GM23338 (cell line): ENCODE measurements at regions not wholly inside any gene's neighbourhood (a gene's known extent, or its start where the extent isn't known, plus 50 kb on each side); places are given as distances from the start of the nearest gene placed in this dataset.

Source experiments
- ATAC-seq: fragments of 200-7000 bp; cut with Tn5 transposase; 3 replicates; pipeline ENCODE4 v1.9.1; 2020
- DNase-seq: peaks from one replicate; pipeline ENCODE4 v3.0.0-alpha.2; 2015; ENCODE audit warnings: low spot score
- H2AFZ ChIP-seq: fragments of 200-600 bp; sonication (generic); 2 replicates; pipeline ENCODE4 v1.8.0; 2016; ENCODE audit warnings: antibody characterized with exemption, mild to moderate bottlenecking, moderate library complexity
- H3F3A ChIP-seq: fragments of 200-600 bp; sonication (generic); replicated peaks from 2 replicates; pipeline ENCODE4 v1.8.0; 2017; ENCODE audit warnings: antibody characterized with exemption, mixed run types, low read depth
- H3K27ac ChIP-seq: fragments of 200-600 bp; sonication (generic); 2 replicates; pipeline ENCODE4 v1.6.1; 2016; ENCODE audit warnings: low read depth
- H3K27me3 ChIP-seq: fragments of 200-600 bp; sonication (generic); 2 replicates; pipeline ENCODE4 v1.8.0; 2016; ENCODE audit warnings: mild to moderate bottlenecking, mixed run types, moderate library complexity; ENCODE audit not compliant: insufficient read depth
- H3K36me3 ChIP-seq: fragments of 200-600 bp; sonication (generic); 2 replicates; pipeline ENCODE4 v1.8.0; 2016; ENCODE audit warnings: mild to moderate bottlenecking; ENCODE audit not compliant: insufficient read depth
- H3K4me1 ChIP-seq: fragments of 200-600 bp; sonication (generic); 2 replicates; pipeline ENCODE4 v1.8.0; 2016; ENCODE audit warnings: mild to moderate bottlenecking, moderate library complexity; ENCODE audit not compliant: insufficient read depth
- H3K4me2 ChIP-seq: fragments of 200-600 bp; sonication (generic); 2 replicates; pipeline ENCODE4 v1.7.1; 2017; ENCODE audit warnings: mixed run types
- H3K4me3 ChIP-seq: fragments of 200-600 bp; sonication (generic); 2 replicates; pipeline ENCODE4 v1.6.1; 2016; ENCODE audit warnings: mixed run types
- H3K79me2 ChIP-seq: fragments of 200-600 bp; sonication (generic); replicated peaks from 2 replicates; pipeline ENCODE4 v1.8.0; 2017; ENCODE audit warnings: mild to moderate bottlenecking; ENCODE audit not compliant: insufficient read depth
- H3K9me2 ChIP-seq: fragments of 200-600 bp; sonication (generic); 2 replicates; pipeline ENCODE4 v1.8.0; 2017; ENCODE audit not compliant: insufficient read depth
- H4K20me1 ChIP-seq: fragments of 200-600 bp; sonication (generic); replicated peaks from 2 replicates; pipeline ENCODE4 v1.8.0; 2017; ENCODE audit warnings: mild to moderate bottlenecking; ENCODE audit not compliant: insufficient read depth
- H3K27ac Mint-ChIP-seq: 2 replicates; pipeline ENCODE4 v1.8.0; 2020; ENCODE audit warnings: inconsistent platforms, mild to moderate bottlenecking, moderate library complexity, mixed read lengths
- H3K27me3 Mint-ChIP-seq: 3 replicates; pipeline ENCODE4 v1.8.0; 2022; ENCODE audit warnings: low read depth, mild to moderate bottlenecking, moderate library complexity, mixed read lengths, inconsistent platforms; ENCODE audit not compliant: insufficient read depth, poor library complexity
- H3K36me3 Mint-ChIP-seq: 3 replicates; pipeline ENCODE4 v1.8.0; 2021; ENCODE audit warnings: low read depth, mild to moderate bottlenecking, inconsistent platforms, moderate library complexity, mixed read lengths
- H3K4me1 Mint-ChIP-seq: 3 replicates; pipeline ENCODE4 v1.8.0; 2020; ENCODE audit warnings: mild to moderate bottlenecking, inconsistent platforms, mixed read lengths
- H3K4me3 Mint-ChIP-seq: 3 replicates; pipeline ENCODE4 v1.8.0; 2021; ENCODE audit warnings: moderate library complexity, mild to moderate bottlenecking, inconsistent platforms, mixed read lengths
- H3K9me3 Mint-ChIP-seq: 3 replicates; pipeline ENCODE4 v1.8.0; 2020; ENCODE audit warnings: moderate library complexity, mild to moderate bottlenecking, inconsistent platforms, mixed read lengths
- CREB1 ChIP-seq: fragments of 250-450 bp; sonication (Bioruptor Pico); IDR thresholded peaks from 2 replicates; pipeline ENCODE4 v1.5.0; 2020; ENCODE audit warnings: low read depth, mild to moderate bottlenecking, moderate library complexity
- EZH2 ChIP-seq: fragments of 200-600 bp; sonication (generic); IDR thresholded peaks from one replicate; pipeline ENCODE4 v1.8.0; 2017; ENCODE audit warnings: antibody characterized with exemption, mild to moderate bottlenecking, low read depth; ENCODE audit not compliant: unreplicated experiment
- EZH2phosphoT487 ChIP-seq: fragments of 200-600 bp; sonication (generic); IDR thresholded peaks from one replicate; pipeline ENCODE4 v1.8.1; 2018; ENCODE audit warnings: antibody characterized with exemption; ENCODE audit not compliant: unreplicated experiment
- JUNB ChIP-seq: IDR thresholded peaks from one replicate; pipeline ENCODE4 v1.6.1; 2016; ENCODE audit warnings: antibody characterized with exemption; ENCODE audit not compliant: unreplicated experiment
- NANOG ChIP-seq: IDR thresholded peaks from 2 replicates; pipeline ENCODE4 v1.6.1; 2016; ENCODE audit warnings: antibody characterized with exemption, borderline replicate concordance
- POLR2AphosphoS5 ChIP-seq: IDR thresholded peaks from 2 replicates; pipeline ENCODE4 v1.6.1; 2016; ENCODE audit warnings: antibody characterized with exemption, low read depth
- STAT1 ChIP-seq: IDR thresholded peaks from one replicate; pipeline ENCODE4 v1.6.1; 2016; ENCODE audit warnings: antibody characterized with exemption; ENCODE audit not compliant: unreplicated experiment
- ZNF114 ChIP-seq: fragments of 250-450 bp; sonication (Bioruptor Pico); IDR thresholded peaks from 2 replicates; pipeline ENCODE4 v1.5.0; 2020; ENCODE audit warnings: mild to moderate bottlenecking, moderate library complexity
- ZNF331 ChIP-seq: fragments of 250-450 bp; sonication (Bioruptor Pico); IDR thresholded peaks from 2 replicates; pipeline ENCODE4 v1.5.0; 2020; ENCODE audit warnings: low read depth, mild to moderate bottlenecking, moderate library complexity
- TF ChIP-seq, protein P1 (sequence below), 2 experiments: fragments of 200-600 bp in 1 of 2; sonication (generic) in 1 of 2; conservative IDR thresholded peaks; 2 replicates each; pipeline versions ENCODE4 v1.5.1 to v1.6.1; 2016 to 2017; ENCODE audit warnings: antibody characterized with exemption in 2 of 2, low read depth in 2 of 2, mild to moderate bottlenecking in 2 of 2, moderate library complexity in 1 of 2
- TF ChIP-seq, protein P2 (sequence below): IDR thresholded peaks from one replicate; pipeline ENCODE4 v1.6.1; 2018; ENCODE audit warnings: antibody characterized with exemption; ENCODE audit not compliant: unreplicated experiment
- TF ChIP-seq, protein P3 (sequence below): fragments of 250-450 bp; sonication (Bioruptor Pico); IDR thresholded peaks from 2 replicates; pipeline ENCODE4 v1.5.0; 2020; ENCODE audit warnings: mild to moderate bottlenecking, moderate library complexity
- TF ChIP-seq, protein P4 (sequence below): IDR thresholded peaks from 2 replicates; pipeline ENCODE4 v1.6.1; 2016; ENCODE audit warnings: antibody characterized with exemption

DNA sequence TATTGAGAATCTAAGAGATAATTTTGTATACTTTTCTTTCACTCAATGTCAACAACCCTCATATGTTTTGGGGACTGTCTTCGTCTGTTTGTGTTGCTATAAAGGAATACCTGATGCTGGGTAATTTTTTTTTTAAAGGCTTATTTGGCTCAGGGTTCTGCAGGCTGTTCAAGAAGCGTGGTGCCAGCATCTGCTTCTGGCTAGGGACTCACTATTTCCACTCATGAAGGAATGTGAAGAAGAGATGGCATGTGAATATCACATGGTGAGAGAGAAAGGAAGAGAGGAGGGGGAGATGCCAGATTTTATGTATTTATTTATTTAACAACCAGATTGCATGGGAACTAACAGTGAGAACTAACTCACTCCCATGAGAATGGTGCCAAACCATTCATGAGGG, 827.4 kb upstream of the PHF14 start:
- no peak overlapping the region for H3K4me3 ChIP-seq
- Mint-ChIP-seq H3K4me3 (no peak overlapping the region), H3K27ac (no peak overlapping the region), H3K4me1 (no peaks in the 10 kb centered on the region), H3K27me3 (no peaks in the 10 kb centered on the region), H3K9me3 (no peaks in the 10 kb centered on the region), H3K36me3 (no peaks in the 10 kb centered on the region)
- no peak overlapping the region for H2AFZ ChIP-seq
- H3K79me2 ChIP-seq: no peaks in the 10 kb centered on the region
- no peak overlapping the region for H3K4me2 ChIP-seq
- no peak overlapping the region for H3K27ac ChIP-seq
- H3K27me3 ChIP-seq: no peaks in the 10 kb centered on the region
- no peaks in the 10 kb centered on the region for H4K20me1 ChIP-seq
- ATAC-seq (no peak), DNase-seq (no peak)
- TF ChIP-seq, protein P1, sequence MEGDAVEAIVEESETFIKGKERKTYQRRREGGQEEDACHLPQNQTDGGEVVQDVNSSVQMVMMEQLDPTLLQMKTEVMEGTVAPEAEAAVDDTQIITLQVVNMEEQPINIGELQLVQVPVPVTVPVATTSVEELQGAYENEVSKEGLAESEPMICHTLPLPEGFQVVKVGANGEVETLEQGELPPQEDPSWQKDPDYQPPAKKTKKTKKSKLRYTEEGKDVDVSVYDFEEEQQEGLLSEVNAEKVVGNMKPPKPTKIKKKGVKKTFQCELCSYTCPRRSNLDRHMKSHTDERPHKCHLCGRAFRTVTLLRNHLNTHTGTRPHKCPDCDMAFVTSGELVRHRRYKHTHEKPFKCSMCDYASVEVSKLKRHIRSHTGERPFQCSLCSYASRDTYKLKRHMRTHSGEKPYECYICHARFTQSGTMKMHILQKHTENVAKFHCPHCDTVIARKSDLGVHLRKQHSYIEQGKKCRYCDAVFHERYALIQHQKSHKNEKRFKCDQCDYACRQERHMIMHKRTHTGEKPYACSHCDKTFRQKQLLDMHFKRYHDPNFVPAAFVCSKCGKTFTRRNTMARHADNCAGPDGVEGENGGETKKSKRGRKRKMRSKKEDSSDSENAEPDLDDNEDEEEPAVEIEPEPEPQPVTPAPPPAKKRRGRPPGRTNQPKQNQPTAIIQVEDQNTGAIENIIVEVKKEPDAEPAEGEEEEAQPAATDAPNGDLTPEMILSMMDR (conservative IDR thresholded peaks at IDR 0.05; ENCODE audit: low read depth in 2 of 2): no peak
- TF ChIP-seq ZNF114 (CRISPR knock-in tag): no peak
- no peak for TF ChIP-seq STAT1
- TF ChIP-seq JUNB: no peak
- TF ChIP-seq EZH2phosphoT487: no peak
- TF ChIP-seq, protein P2, sequence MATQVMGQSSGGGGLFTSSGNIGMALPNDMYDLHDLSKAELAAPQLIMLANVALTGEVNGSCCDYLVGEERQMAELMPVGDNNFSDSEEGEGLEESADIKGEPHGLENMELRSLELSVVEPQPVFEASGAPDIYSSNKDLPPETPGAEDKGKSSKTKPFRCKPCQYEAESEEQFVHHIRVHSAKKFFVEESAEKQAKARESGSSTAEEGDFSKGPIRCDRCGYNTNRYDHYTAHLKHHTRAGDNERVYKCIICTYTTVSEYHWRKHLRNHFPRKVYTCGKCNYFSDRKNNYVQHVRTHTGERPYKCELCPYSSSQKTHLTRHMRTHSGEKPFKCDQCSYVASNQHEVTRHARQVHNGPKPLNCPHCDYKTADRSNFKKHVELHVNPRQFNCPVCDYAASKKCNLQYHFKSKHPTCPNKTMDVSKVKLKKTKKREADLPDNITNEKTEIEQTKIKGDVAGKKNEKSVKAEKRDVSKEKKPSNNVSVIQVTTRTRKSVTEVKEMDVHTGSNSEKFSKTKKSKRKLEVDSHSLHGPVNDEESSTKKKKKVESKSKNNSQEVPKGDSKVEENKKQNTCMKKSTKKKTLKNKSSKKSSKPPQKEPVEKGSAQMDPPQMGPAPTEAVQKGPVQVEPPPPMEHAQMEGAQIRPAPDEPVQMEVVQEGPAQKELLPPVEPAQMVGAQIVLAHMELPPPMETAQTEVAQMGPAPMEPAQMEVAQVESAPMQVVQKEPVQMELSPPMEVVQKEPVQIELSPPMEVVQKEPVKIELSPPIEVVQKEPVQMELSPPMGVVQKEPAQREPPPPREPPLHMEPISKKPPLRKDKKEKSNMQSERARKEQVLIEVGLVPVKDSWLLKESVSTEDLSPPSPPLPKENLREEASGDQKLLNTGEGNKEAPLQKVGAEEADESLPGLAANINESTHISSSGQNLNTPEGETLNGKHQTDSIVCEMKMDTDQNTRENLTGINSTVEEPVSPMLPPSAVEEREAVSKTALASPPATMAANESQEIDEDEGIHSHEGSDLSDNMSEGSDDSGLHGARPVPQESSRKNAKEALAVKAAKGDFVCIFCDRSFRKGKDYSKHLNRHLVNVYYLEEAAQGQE: no peak
- no peak for TF ChIP-seq EZH2
- TF ChIP-seq ZNF331 (CRISPR knock-in tag): no peak
- TF ChIP-seq POLR2AphosphoS5: no peak
- TF ChIP-seq CREB1: no peak
- no peak for TF ChIP-seq NANOG
- TF ChIP-seq, protein P3, sequence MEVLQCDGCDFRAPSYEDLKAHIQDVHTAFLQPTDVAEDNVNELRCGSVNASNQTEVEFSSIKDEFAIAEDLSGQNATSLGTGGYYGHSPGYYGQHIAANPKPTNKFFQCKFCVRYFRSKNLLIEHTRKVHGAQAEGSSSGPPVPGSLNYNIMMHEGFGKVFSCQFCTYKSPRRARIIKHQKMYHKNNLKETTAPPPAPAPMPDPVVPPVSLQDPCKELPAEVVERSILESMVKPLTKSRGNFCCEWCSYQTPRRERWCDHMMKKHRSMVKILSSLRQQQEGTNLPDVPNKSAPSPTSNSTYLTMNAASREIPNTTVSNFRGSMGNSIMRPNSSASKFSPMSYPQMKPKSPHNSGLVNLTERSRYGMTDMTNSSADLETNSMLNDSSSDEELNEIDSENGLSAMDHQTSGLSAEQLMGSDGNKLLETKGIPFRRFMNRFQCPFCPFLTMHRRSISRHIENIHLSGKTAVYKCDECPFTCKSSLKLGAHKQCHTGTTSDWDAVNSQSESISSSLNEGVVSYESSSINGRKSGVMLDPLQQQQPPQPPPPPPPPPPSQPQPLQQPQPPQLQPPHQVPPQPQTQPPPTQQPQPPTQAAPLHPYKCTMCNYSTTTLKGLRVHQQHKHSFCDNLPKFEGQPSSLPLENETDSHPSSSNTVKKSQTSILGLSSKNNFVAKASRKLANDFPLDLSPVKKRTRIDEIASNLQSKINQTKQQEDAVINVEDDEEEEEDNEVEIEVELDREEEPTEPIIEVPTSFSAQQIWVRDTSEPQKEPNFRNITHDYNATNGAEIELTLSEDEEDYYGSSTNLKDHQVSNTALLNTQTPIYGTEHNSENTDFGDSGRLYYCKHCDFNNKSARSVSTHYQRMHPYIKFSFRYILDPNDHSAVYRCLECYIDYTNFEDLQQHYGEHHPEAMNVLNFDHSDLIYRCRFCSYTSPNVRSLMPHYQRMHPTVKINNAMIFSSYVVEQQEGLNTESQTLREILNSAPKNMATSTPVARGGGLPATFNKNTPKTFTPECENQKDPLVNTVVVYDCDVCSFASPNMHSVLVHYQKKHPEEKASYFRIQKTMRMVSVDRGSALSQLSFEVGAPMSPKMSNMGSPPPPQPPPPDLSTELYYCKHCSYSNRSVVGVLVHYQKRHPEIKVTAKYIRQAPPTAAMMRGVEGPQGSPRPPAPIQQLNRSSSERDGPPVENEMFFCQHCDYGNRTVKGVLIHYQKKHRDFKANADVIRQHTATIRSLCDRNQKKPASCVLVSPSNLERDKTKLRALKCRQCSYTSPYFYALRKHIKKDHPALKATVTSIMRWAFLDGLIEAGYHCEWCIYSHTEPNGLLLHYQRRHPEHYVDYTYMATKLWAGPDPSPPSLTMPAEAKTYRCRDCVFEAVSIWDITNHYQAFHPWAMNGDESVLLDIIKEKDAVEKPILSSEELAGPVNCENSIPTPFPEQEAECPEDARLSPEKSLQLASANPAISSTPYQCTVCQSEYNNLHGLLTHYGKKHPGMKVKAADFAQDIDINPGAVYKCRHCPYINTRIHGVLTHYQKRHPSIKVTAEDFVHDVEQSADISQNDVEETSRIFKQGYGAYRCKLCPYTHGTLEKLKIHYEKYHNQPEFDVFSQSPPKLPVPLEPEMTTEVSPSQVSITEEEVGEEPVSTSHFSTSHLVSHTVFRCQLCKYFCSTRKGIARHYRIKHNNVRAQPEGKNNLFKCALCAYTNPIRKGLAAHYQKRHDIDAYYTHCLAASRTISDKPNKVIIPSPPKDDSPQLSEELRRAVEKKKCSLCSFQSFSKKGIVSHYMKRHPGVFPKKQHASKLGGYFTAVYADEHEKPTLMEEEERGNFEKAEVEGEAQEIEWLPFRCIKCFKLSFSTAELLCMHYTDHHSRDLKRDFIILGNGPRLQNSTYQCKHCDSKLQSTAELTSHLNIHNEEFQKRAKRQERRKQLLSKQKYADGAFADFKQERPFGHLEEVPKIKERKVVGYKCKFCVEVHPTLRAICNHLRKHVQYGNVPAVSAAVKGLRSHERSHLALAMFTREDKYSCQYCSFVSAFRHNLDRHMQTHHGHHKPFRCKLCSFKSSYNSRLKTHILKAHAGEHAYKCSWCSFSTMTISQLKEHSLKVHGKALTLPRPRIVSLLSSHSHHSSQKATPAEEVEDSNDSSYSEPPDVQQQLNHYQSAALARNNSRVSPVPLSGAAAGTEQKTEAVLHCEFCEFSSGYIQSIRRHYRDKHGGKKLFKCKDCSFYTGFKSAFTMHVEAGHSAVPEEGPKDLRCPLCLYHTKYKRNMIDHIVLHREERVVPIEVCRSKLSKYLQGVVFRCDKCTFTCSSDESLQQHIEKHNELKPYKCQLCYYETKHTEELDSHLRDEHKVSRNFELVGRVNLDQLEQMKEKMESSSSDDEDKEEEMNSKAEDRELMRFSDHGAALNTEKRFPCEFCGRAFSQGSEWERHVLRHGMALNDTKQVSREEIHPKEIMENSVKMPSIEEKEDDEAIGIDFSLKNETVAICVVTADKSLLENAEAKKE (CRISPR knock-in tag): no peak
- TF ChIP-seq, protein P4, sequence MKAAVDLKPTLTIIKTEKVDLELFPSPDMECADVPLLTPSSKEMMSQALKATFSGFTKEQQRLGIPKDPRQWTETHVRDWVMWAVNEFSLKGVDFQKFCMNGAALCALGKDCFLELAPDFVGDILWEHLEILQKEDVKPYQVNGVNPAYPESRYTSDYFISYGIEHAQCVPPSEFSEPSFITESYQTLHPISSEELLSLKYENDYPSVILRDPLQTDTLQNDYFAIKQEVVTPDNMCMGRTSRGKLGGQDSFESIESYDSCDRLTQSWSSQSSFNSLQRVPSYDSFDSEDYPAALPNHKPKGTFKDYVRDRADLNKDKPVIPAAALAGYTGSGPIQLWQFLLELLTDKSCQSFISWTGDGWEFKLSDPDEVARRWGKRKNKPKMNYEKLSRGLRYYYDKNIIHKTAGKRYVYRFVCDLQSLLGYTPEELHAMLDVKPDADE: no peak
- H3F3A ChIP-seq: no peaks in the 10 kb centered on the region
- no peaks in the 10 kb centered on the region for H3K36me3 ChIP-seq
- H3K9me2 ChIP-seq: no peaks in the 10 kb centered on the region
- H3K4me1 ChIP-seq: no peaks in the 10 kb centered on the region
